ENCODE measurements at regions not wholly inside any gene's neighbourhood (a gene's known extent, or its start where the extent isn't known, plus 50 kb on each side); places are given as distances from the start of the nearest gene placed in this dataset.
"Not testable (repeated sequence)": the region's sequence is repeated elsewhere in the genome, so short reads cannot be mapped to it uniquely, and the experiment has no call there.

DNA sequence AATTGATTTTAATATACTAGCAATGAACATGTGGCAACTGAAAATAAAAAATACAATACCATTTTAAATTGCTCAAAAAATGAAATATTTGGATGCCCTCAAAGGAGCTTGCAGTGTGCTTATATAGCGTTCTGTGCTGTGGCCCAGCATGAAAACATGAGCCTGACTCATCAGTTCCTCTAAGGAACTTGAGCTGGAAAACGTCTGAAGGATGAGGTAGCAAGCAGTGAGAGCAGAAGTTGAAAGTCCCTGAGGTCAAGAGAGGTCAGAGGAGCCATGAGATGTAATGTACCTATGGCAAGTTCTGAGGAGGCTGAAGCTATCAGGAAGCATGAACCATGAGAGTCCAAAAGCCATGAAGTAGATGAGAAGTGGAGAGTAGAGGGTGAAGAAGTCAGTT, 59.7 kb downstream of the HMGB3 start:
- no peak overlapping the region for H3K9ac ChIP-seq (ENCODE audit: low read length)
- no CpG with 5 or more reads among the region's 2 CpGs for WGBS (ENCODE audit: extremely low coverage, insufficient coverage, insufficient read length)

DNA sequence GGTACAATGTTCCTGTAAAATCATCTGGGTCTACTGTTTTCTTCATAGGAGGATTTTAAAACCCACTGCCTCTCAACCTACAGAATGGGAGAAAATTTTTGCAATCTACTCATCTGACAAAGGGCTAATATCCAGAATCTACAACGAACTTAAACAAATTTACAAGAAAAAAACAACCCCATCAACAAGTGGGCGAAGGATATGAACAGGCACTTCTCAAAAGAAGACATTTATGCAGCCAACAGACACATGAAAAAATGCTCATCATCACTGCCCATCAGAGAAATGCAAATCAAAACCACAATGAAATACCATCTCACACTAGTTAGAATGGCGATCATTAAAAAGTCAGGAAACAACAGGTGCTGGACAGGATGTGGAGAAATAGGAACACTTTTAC, 83.2 kb downstream of the HMGB3 start:
- WGBS (ENCODE audit: extremely low coverage, insufficient coverage, insufficient read length), result no CpG with 5 or more reads among the region's 3 CpGs
- H3K18ac ChIP-seq (ENCODE audit: low read length); H3K27ac ChIP-seq (ENCODE audit: low read depth, low read length); H2BK12ac ChIP-seq (ENCODE audit: low read length); H4K91ac ChIP-seq (ENCODE audit: low read depth, low read length); H3K79me2 ChIP-seq (ENCODE audit: control insufficient read depth, insufficient read depth, low read length, poor library complexity); H3K9ac ChIP-seq (ENCODE audit: low read length); H3K79me1 ChIP-seq (ENCODE audit: low read length); H3K36me3 ChIP-seq (ENCODE audit: control insufficient read depth in 1 of 2, insufficient read depth in 2 of 2, low read length in 2 of 2); H4K12ac ChIP-seq (ENCODE audit: low read depth, low read length); H3K4me2 ChIP-seq (ENCODE audit: low read length); H2AFZ ChIP-seq (ENCODE audit: insufficient read depth, low read length, poor library complexity); H4K8ac ChIP-seq (ENCODE audit: low read depth, low read length); H3K9me3 ChIP-seq (ENCODE audit: insufficient read depth, low read depth, low read length); H2BK120ac ChIP-seq (ENCODE audit: insufficient read depth, low read length, poor library complexity); DNase-seq; H3K27me3 ChIP-seq (ENCODE audit: insufficient read depth, low read length); H3K4me1 ChIP-seq (ENCODE audit: control insufficient read depth in 1 of 2, insufficient read depth in 2 of 2, low read length in 2 of 2); H2AK5ac ChIP-seq (ENCODE audit: low read length); H3K23ac ChIP-seq (ENCODE audit: low read length); H3K4ac ChIP-seq (ENCODE audit: low read depth, low read length); H3K4me3 ChIP-seq (ENCODE audit: low read depth, low read length); H2BK5ac ChIP-seq (ENCODE audit: low read depth, low read length, poor library complexity); H3K14ac ChIP-seq (ENCODE audit: low read length): not testable (repeated sequence)

More for the DNA sequence above, 59.7 kb downstream of the HMGB3 start:
- Histone ChIP-seq H4K12ac (ENCODE audit: low read depth, low read length) (no peak overlapping the region), H3K79me1 (ENCODE audit: low read length) (no peaks in the 10 kb centered on the region), H2AFZ (ENCODE audit: insufficient read depth, low read length, poor library complexity) (no peak overlapping the region), H3K79me2 (ENCODE audit: control insufficient read depth, insufficient read depth, low read length, poor library complexity) (no peaks in the 10 kb centered on the region), H3K4me3 (ENCODE audit: low read depth, low read length) (no peak overlapping the region), H4K91ac (ENCODE audit: low read depth, low read length) (no peak overlapping the region), H3K4me1 (ENCODE audit: control insufficient read depth in 1 of 2, insufficient read depth in 2 of 2, low read length in 2 of 2) (no peaks in the 10 kb centered on the region), H2BK120ac (ENCODE audit: insufficient read depth, low read length, poor library complexity) (no peak overlapping the region), H3K23ac (ENCODE audit: low read length) (no peak overlapping the region), H3K36me3 (ENCODE audit: control insufficient read depth in 1 of 2, insufficient read depth in 2 of 2, low read length in 2 of 2) (no peaks in the 10 kb centered on the region), H2AK5ac (ENCODE audit: low read length) (no peak overlapping the region), H4K8ac (ENCODE audit: low read depth, low read length) (no peak overlapping the region), H3K18ac (ENCODE audit: low read length) (no peak overlapping the region), H3K4ac (ENCODE audit: low read depth, low read length) (no peak overlapping the region), H3K14ac (ENCODE audit: low read length) (no peak overlapping the region), H3K27ac (ENCODE audit: low read depth, low read length) (no peak overlapping the region), H2BK12ac (ENCODE audit: low read length) (no peak overlapping the region), H3K9me3 (ENCODE audit: insufficient read depth, low read depth, low read length) (no peaks in the 10 kb centered on the region), H3K27me3 (ENCODE audit: insufficient read depth, low read length) (no peaks in the 10 kb centered on the region), H2BK5ac (ENCODE audit: low read depth, low read length, poor library complexity) (no peak overlapping the region), H3K4me2 (ENCODE audit: low read length) (no peak overlapping the region)
- peak in 1 of 2 donors; percentile 23 for DNase-seq

DNA sequence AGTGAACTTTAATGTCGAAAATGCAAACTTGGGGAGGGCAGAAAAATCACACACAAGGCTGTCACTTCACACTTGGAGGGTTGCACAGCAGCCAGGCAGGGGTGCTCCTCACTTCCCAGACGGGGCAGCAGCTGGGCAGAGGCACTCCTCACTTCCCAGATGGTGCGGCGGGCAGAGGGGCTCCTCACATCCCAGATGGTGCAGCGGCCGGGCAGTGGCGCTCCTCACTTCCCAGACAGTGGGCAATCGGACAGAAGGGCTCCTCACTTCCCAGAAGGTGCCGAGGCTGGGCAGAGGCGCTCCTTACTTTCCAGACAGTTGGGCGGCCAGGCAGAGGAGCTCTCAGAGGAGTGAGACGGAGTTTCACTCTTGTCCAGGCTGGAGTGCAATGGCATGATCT, 90.6 kb downstream of the HMGB3 start:
- no peak overlapping the region for H2AFZ ChIP-seq (ENCODE audit: insufficient read depth, low read length, poor library complexity)
- H2BK5ac ChIP-seq (ENCODE audit: low read depth, low read length, poor library complexity), result no peak overlapping the region
- WGBS (ENCODE audit: extremely low coverage, insufficient coverage, insufficient read length), result no CpG with 5 or more reads among the region's 12 CpGs

DNA sequence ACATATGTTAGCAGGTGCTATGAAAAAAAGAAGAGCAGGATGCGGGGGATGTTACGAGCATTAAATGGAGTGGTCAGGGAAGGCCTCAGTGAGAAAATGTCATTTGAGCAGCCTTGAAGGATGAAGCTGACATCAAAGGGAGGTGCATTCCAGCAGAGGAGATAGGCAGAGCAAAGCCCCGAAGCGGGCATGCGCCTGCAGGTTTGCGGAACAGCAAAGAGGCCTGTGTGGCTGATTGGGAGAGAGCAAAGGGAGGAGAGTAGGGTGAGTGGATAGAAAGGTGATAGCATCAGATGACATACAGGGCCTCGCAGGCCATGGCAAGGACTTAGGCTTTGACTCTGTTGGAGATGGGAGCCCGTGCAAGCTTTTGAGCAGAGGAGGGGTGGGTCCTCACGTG, 95.4 kb upstream of the GPR50 start:
- Histone ChIP-seq H2AFZ (ENCODE audit: insufficient read depth, low read length, poor library complexity) (no peak overlapping the region), H3K27me3 (ENCODE audit: insufficient read depth, low read length) (no peaks in the 10 kb centered on the region), H3K18ac (ENCODE audit: low read length) (no peak overlapping the region), H3K9me3 (ENCODE audit: insufficient read depth, low read depth, low read length) (no peaks in the 10 kb centered on the region), H3K4me1 (ENCODE audit: control insufficient read depth in 1 of 2, insufficient read depth in 2 of 2, low read length in 2 of 2) (peaks cover 2 to 4% of the 10 kb centered on the region in 2 experiments), H3K27ac (ENCODE audit: low read depth, low read length) (no peak overlapping the region), H2BK5ac (ENCODE audit: low read depth, low read length, poor library complexity) (no peak overlapping the region), H2BK120ac (ENCODE audit: insufficient read depth, low read length, poor library complexity) (no peak overlapping the region), H2AK5ac (ENCODE audit: low read length) (no peak overlapping the region), H4K8ac (ENCODE audit: low read depth, low read length) (no peak overlapping the region), H4K91ac (ENCODE audit: low read depth, low read length) (no peak overlapping the region), H3K36me3 (ENCODE audit: control insufficient read depth in 1 of 2, insufficient read depth in 2 of 2, low read length in 2 of 2) (no peaks in the 10 kb centered on the region), H3K4me2 (ENCODE audit: low read length) (no peak overlapping the region), H3K4ac (ENCODE audit: low read depth, low read length) (no peak overlapping the region), H3K4me3 (ENCODE audit: low read depth, low read length) (no peak overlapping the region), H3K23ac (ENCODE audit: low read length) (no peak overlapping the region), H3K79me2 (ENCODE audit: control insufficient read depth, insufficient read depth, low read length, poor library complexity) (no peaks in the 10 kb centered on the region), H4K12ac (ENCODE audit: low read depth, low read length) (no peak overlapping the region), H2BK12ac (ENCODE audit: low read length) (no peak overlapping the region), H3K14ac (ENCODE audit: low read length) (no peak overlapping the region), H3K9ac (ENCODE audit: low read length) (no peak overlapping the region), H3K79me1 (ENCODE audit: low read length) (no peaks in the 10 kb centered on the region)
- no CpG with 5 or more reads among the region's 9 CpGs for WGBS (ENCODE audit: extremely low coverage, insufficient coverage, insufficient read length)
- peak in 1 of 2 donors; percentile 16 for DNase-seq

More for the DNA sequence above, 90.6 kb downstream of the HMGB3 start:
- H2BK120ac ChIP-seq (ENCODE audit: insufficient read depth, low read length, poor library complexity), result no peak overlapping the region
- no peaks in the 10 kb centered on the region for H3K79me1 ChIP-seq (ENCODE audit: low read length)
- no peak overlapping the region for H3K14ac ChIP-seq (ENCODE audit: low read length)
- H2BK12ac ChIP-seq (ENCODE audit: low read length), result no peak overlapping the region
- DNase-seq, result no peak
- H4K91ac ChIP-seq (ENCODE audit: low read depth, low read length), result no peak overlapping the region
- no peak overlapping the region for H3K4me2 ChIP-seq (ENCODE audit: low read length)
- H3K4ac ChIP-seq (ENCODE audit: low read depth, low read length), result no peak overlapping the region
- H3K18ac ChIP-seq (ENCODE audit: low read length), result no peak overlapping the region
- no peaks in the 10 kb centered on the region for H3K79me2 ChIP-seq (ENCODE audit: control insufficient read depth, insufficient read depth, low read length, poor library complexity)
- H3K36me3 ChIP-seq (ENCODE audit: control insufficient read depth in 1 of 2, insufficient read depth in 2 of 2, low read length in 2 of 2), result no peaks in the 10 kb centered on the region
- H4K12ac ChIP-seq (ENCODE audit: low read depth, low read length), result no peak overlapping the region
- H3K23ac ChIP-seq (ENCODE audit: low read length), result no peak overlapping the region
- H3K27ac ChIP-seq (ENCODE audit: low read depth, low read length), result no peak overlapping the region
- no peak overlapping the region for H4K8ac ChIP-seq (ENCODE audit: low read depth, low read length)
- no peak overlapping the region for H3K4me3 ChIP-seq (ENCODE audit: low read depth, low read length)
- H2AK5ac ChIP-seq (ENCODE audit: low read length), result no peak overlapping the region
- H3K4me1 ChIP-seq (ENCODE audit: control insufficient read depth in 1 of 2, insufficient read depth in 2 of 2, low read length in 2 of 2), result no peaks in the 10 kb centered on the region
- no peaks in the 10 kb centered on the region for H3K27me3 ChIP-seq (ENCODE audit: insufficient read depth, low read length)
- no peaks in the 10 kb centered on the region for H3K9me3 ChIP-seq (ENCODE audit: insufficient read depth, low read depth, low read length)
- H3K9ac ChIP-seq (ENCODE audit: low read length), result no peak overlapping the region

Data from trophoblast cell (in vitro differentiated cells and primary cell).